K562 (cell line): ENCODE measurements at regions not wholly inside any gene's neighbourhood (a gene's known extent, or its start where the extent isn't known, plus 50 kb on each side); places are given as distances from the start of the nearest gene placed in this dataset.

Experiments used
- FOXJ3 ChIP-seq: sonication (generic); formaldehyde crosslinking; IDR thresholded peaks from 2 replicates; pipeline ENCODE4 v1.4.0; 2020; ENCODE audit warnings: mild to moderate bottlenecking, missing genetic modification reagents
- FOXM1 ChIP-seq, 2 experiments: fragments of 450-650 bp in 1 of 2; sonication (generic) in 1 of 2; formaldehyde crosslinking in 1 of 2; IDR thresholded peaks; 2 replicates each; pipeline versions ENCODE4 v1.6.1 to v1.9.0; 2017 to 2022; ENCODE audit warnings: low read depth in 2 of 2, mild to moderate bottlenecking in 2 of 2, missing genetic modification reagents in 1 of 2, moderate library complexity in 1 of 2
- HCFC1 ChIP-seq: IDR thresholded peaks from 2 replicates; pipeline ENCODE4 v1.6.1; 2012; ENCODE audit warnings: low read depth, low read length, improper control_type of control experiment
- HDAC6 ChIP-seq: IDR thresholded peaks from 2 replicates; pipeline ENCODE4 v1.6.1; 2012; ENCODE audit warnings: low read depth, mild to moderate bottlenecking, control low read depth, inconsistent platforms, low read length, moderate library complexity
- HNRNPL ChIP-seq: fragments of 200-400 bp; formaldehyde crosslinking; IDR thresholded peaks from 2 replicates; pipeline ENCODE4 v1.6.1; 2017; ENCODE audit warnings: low read depth, mild to moderate bottlenecking, low read length
- POLR2B ChIP-seq: fragments of 450-650 bp; IDR thresholded peaks from 2 replicates; pipeline ENCODE4 v1.6.1; 2018; ENCODE audit warnings: low read depth; ENCODE audit not compliant: partially characterized antibody
- ZBTB7A ChIP-seq: IDR thresholded peaks from 2 replicates; pipeline ENCODE4 v1.6.1; 2011; ENCODE audit warnings: low read depth, mild to moderate bottlenecking, low read length, moderate library complexity, borderline replicate concordance; ENCODE audit not compliant: control insufficient read depth
- ZNF668 ChIP-seq: fragments of 250-450 bp; sonication (Bioruptor Pico); IDR thresholded peaks from 2 replicates; pipeline ENCODE4 v1.8.0; 2022; ENCODE audit warnings: mild to moderate bottlenecking, inconsistent platforms
- TF ChIP-seq, protein P1 (sequence below), 3 experiments: IDR thresholded peaks in 2 of 3; conservative IDR thresholded peaks in 1 of 3; 2 replicates each; pipeline ENCODE4 v1.5.1; 2011 to 2012; ENCODE audit warnings: low read length in 3 of 3, mild to moderate bottlenecking in 3 of 3, control low read depth in 2 of 3, improper control_type of control experiment in 1 of 3, inconsistent platforms in 1 of 3, low read depth in 1 of 3, mixed read lengths in 1 of 3, moderate library complexity in 1 of 3; ENCODE audit not compliant: insufficient read depth in 2 of 3
- TF ChIP-seq, protein P2 (sequence below): fragments of 250-450 bp; sonication (Bioruptor Pico); IDR thresholded peaks from 2 replicates; pipeline ENCODE4 v1.8.0; 2021; ENCODE audit warnings: moderate library complexity, mild to moderate bottlenecking, inconsistent platforms

DNA sequence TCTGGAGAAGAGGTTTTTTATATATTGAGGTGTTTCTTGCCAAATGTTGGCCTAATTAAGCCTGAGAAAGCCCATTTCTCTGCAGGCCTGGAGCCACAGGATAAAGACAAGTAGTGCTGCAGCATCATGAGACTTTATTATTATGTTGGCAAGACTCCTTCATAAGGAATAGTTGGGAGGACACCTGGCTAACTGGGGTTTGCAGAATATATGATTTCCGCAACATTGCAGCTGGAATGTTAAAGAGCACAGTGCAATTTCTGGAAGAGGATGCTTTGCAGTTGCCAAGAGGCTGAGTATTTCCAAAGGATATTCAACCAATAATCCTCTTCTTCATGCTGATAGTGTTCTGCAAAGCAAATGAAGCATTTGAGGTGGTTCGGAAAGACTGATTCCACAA is 1512.8 kb upstream of the LRRTM3 start:
- no peak for TF ChIP-seq FOXJ3
- TF ChIP-seq, protein P1, sequence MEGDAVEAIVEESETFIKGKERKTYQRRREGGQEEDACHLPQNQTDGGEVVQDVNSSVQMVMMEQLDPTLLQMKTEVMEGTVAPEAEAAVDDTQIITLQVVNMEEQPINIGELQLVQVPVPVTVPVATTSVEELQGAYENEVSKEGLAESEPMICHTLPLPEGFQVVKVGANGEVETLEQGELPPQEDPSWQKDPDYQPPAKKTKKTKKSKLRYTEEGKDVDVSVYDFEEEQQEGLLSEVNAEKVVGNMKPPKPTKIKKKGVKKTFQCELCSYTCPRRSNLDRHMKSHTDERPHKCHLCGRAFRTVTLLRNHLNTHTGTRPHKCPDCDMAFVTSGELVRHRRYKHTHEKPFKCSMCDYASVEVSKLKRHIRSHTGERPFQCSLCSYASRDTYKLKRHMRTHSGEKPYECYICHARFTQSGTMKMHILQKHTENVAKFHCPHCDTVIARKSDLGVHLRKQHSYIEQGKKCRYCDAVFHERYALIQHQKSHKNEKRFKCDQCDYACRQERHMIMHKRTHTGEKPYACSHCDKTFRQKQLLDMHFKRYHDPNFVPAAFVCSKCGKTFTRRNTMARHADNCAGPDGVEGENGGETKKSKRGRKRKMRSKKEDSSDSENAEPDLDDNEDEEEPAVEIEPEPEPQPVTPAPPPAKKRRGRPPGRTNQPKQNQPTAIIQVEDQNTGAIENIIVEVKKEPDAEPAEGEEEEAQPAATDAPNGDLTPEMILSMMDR (IDR thresholded peaks at IDR 0.05 in 2 of 3, conservative IDR thresholded peaks at IDR 0.05 in 1 of 3; ENCODE audit: insufficient read depth in 2 of 3, low read depth in 1 of 3, low read length in 3 of 3) = no peak
- TF ChIP-seq POLR2B = no peak
- no peak for TF ChIP-seq HDAC6
- TF ChIP-seq HNRNPL = no peak
- no peak for TF ChIP-seq ZNF668
- no peak for TF ChIP-seq HCFC1
- TF ChIP-seq FOXM1 (IDR thresholded peaks at IDR 0.05; ENCODE audit: low read depth) = no peak
- no peak for TF ChIP-seq FOXM1 (CRISPR knock-in tag; IDR thresholded peaks at IDR 0.05; ENCODE audit: low read depth)
- TF ChIP-seq, protein P2, sequence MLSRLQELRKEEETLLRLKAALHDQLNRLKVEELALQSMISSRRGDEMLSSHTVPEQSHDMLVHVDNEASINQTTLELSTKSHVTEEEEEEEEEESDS = no peak
- TF ChIP-seq ZBTB7A = no peak
